Vagina (tissue), 2 donors: ENCODE measurements at regions not wholly inside any gene's neighbourhood (a gene's known extent, or its start where the extent isn't known, plus 50 kb on each side); places are given as distances from the start of the nearest gene placed in this dataset.

ENCODE experiments used
- CTCF ChIP-seq, 3 experiments: fragments of 450-650 bp in 2 of 3; fragments of 200-600 bp in 1 of 3; sonication (generic) in 1 of 3; IDR thresholded peaks; one replicate each; pipeline ENCODE4 v1.5.1; 2017 to 2019; ENCODE audit warnings: antibody characterized with exemption in 3 of 3, mild to moderate bottlenecking in 2 of 3, moderate library complexity in 2 of 3
- POLR2A ChIP-seq, 2 donors: fragments of 450-650 bp; IDR thresholded peaks; one replicate each; pipeline ENCODE4 v1.6.1; 2017; ENCODE audit warnings: antibody characterized with exemption in 2 of 2, mild to moderate bottlenecking in 2 of 2, moderate library complexity in 2 of 2

- TF ChIP-seq CTCF (IDR thresholded peaks at IDR 0.05) = no peak
- no peak for TF ChIP-seq POLR2A (IDR thresholded peaks at IDR 0.05)
These were observed 110.3 kb downstream of the MFSD1 start for GRCh38 chr3:158912188-158912587.
